ENCODE measurements at regions not wholly inside any gene's neighbourhood (a gene's known extent, or its start where the extent isn't known, plus 50 kb on each side); places are given as distances from the start of the nearest gene placed in this dataset.

GRCh38 chr12:62003226-62003625, 257.0 kb upstream of the USP15 start:
- DNase-seq (ENCODE audit: low read depth in 1 of 2, low spot score in 1 of 2) = no peak
- Histone ChIP-seq H3K27me3 (ENCODE audit: insufficient read depth, poor library complexity, severe bottlenecking) (peaks cover 3% of the 10 kb centered on the region), H3K27ac (replicated peaks) (no peak overlapping the region), H3K4me3 (replicated peaks; ENCODE audit: insufficient read depth, low read length) (no peak overlapping the region)
- no peak for TF ChIP-seq GABPA (IDR thresholded peaks at IDR 0.05; ENCODE audit: low read depth)
- no peak for TF ChIP-seq SPI1 (IDR thresholded peaks at IDR 0.05; ENCODE audit: borderline replicate concordance, low read depth)

- no peak for TF ChIP-seq GABPA (IDR thresholded peaks at IDR 0.05; ENCODE audit: low read depth)
- no peak for TF ChIP-seq CTCF (IDR thresholded peaks at IDR 0.05; ENCODE audit: insufficient read depth, low read length)
- no peak for TF ChIP-seq REST (IDR thresholded peaks at IDR 0.05; ENCODE audit: insufficient replicate concordance, low read depth)
- no peak for TF ChIP-seq POLR2AphosphoS5 (IDR thresholded peaks at IDR 0.05; ENCODE audit: low read depth)
- no peak for DNase-seq (ENCODE audit: low read depth in 1 of 2, low spot score in 1 of 2)
- Histone ChIP-seq H3K27me3 (ENCODE audit: insufficient read depth, poor library complexity, severe bottlenecking) (peaks cover 3% of the 10 kb centered on the region), H3K27ac (replicated peaks) (no peak overlapping the region), H3K4me3 (replicated peaks; ENCODE audit: insufficient read depth, low read length) (no peak overlapping the region)
Observed at GRCh38 chr12:62003701-62004100, 256.5 kb upstream of the USP15 start.

GRCh38 chr12:62005615-62006014, 254.6 kb upstream of the USP15 start:
- TF ChIP-seq REST (IDR thresholded peaks at IDR 0.05; ENCODE audit: insufficient replicate concordance, low read depth) = no peak
- no peak for TF ChIP-seq SPI1 (IDR thresholded peaks at IDR 0.05; ENCODE audit: borderline replicate concordance, low read depth)
- no peak for TF ChIP-seq CTCF (IDR thresholded peaks at IDR 0.05; ENCODE audit: insufficient read depth, low read length)
- TF ChIP-seq GABPA (IDR thresholded peaks at IDR 0.05; ENCODE audit: low read depth) = no peak
- TF ChIP-seq POLR2AphosphoS5 (IDR thresholded peaks at IDR 0.05; ENCODE audit: low read depth) = no peak
- no peak overlapping the region for H3K4me3 ChIP-seq (replicated peaks; ENCODE audit: insufficient read depth, low read length)

GRCh38 chr12:62006076-62006732, 254.0 kb upstream of the USP15 start:
- Histone ChIP-seq H3K27me3 (ENCODE audit: insufficient read depth, poor library complexity, severe bottlenecking) (peaks cover 5% of the 10 kb centered on the region), H3K4me3 (replicated peaks; ENCODE audit: insufficient read depth, low read length) (no peak overlapping the region), H3K27ac (replicated peaks) (no peak overlapping the region)
- peak; percentile 7 to 19 for DNase-seq (ENCODE audit: low read depth in 1 of 2, low spot score in 1 of 2)
- TF ChIP-seq CTCF (IDR thresholded peaks at IDR 0.05; ENCODE audit: insufficient read depth, low read length) = peak; percentile 66
- no peak for TF ChIP-seq REST (IDR thresholded peaks at IDR 0.05; ENCODE audit: insufficient replicate concordance, low read depth)
- no peak for TF ChIP-seq SPI1 (IDR thresholded peaks at IDR 0.05; ENCODE audit: borderline replicate concordance, low read depth)

More at GRCh38 chr12:62005615-62006014, 254.6 kb upstream of the USP15 start:
- peaks cover 5% of the 10 kb centered on the region for H3K27me3 ChIP-seq (ENCODE audit: insufficient read depth, poor library complexity, severe bottlenecking)
- DNase-seq (ENCODE audit: low read depth in 1 of 2, low spot score in 1 of 2) = no peak
- H3K27ac ChIP-seq (replicated peaks) = no peak overlapping the region
